ENCODE measurements at regions not wholly inside any gene's neighbourhood (a gene's known extent, or its start where the extent isn't known, plus 50 kb on each side); places are given as distances from the start of the nearest gene placed in this dataset.

DNA sequence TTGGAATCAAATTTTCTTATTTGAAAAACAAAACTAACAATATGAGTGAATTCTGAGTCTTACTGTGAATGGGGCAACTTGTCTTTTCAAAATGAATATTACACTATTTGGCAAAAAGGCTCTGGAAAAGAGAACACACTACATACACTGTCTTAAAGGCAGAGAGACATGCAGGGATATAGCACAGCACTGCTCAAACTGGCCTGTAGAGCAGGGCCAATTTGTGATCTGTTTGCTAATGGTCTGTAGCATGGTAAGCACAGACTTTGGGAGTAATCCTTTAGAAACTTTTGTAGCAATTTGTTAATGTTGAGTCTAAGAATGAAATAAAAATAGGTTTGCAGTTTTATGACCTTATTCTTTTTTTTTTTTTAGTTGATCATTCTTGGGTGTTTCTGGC lies 679.8 kb upstream of the SGO1 start:
- Mint-ChIP-seq H3K4me3 (ENCODE audit: low read depth) (no peak overlapping the region), H3K27me3 (no peaks in the 10 kb centered on the region), H3K36me3 (ENCODE audit: insufficient read depth) (peaks cover 2% of the 10 kb centered on the region), H3K4me1 (ENCODE audit: low read depth) (peaks cover 4% of the 10 kb centered on the region), H3K9me3 (ENCODE audit: low read depth) (peaks cover 14% of the 10 kb centered on the region), H3K27ac (no peak overlapping the region)
- TF ChIP-seq, protein P1, sequence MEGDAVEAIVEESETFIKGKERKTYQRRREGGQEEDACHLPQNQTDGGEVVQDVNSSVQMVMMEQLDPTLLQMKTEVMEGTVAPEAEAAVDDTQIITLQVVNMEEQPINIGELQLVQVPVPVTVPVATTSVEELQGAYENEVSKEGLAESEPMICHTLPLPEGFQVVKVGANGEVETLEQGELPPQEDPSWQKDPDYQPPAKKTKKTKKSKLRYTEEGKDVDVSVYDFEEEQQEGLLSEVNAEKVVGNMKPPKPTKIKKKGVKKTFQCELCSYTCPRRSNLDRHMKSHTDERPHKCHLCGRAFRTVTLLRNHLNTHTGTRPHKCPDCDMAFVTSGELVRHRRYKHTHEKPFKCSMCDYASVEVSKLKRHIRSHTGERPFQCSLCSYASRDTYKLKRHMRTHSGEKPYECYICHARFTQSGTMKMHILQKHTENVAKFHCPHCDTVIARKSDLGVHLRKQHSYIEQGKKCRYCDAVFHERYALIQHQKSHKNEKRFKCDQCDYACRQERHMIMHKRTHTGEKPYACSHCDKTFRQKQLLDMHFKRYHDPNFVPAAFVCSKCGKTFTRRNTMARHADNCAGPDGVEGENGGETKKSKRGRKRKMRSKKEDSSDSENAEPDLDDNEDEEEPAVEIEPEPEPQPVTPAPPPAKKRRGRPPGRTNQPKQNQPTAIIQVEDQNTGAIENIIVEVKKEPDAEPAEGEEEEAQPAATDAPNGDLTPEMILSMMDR (IDR thresholded peaks at IDR 0.05; ENCODE audit: unreplicated experiment) = no peak
- no peak for DNase-seq (ENCODE audit: low spot score, unreplicated experiment)

DNA sequence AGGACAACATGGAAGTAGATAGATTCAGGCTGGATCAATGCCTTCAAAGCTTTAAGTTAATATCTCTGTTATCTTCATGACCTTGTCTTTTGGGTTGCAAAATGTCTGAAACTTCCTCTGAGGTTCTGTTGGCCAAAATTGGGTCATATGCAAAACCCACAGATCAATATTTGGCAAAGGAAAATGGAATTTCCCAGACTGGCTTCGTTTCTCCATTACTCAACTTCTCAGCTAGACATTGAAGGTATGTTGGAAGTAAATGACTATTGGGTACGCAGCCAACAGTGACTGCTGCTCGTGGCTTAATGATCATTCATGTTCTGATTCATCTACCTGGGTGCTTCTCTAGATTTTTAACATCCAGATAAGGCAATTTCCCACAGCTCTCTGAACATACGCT lies 675.4 kb upstream of the SGO1 start:
- peaks cover 14% of the 10 kb centered on the region for H3K9me3 Mint-ChIP-seq (ENCODE audit: low read depth)
- H3K27me3 Mint-ChIP-seq = no peaks in the 10 kb centered on the region
- no peak overlapping the region for H3K4me3 Mint-ChIP-seq (ENCODE audit: low read depth)
- peaks cover 2% of the 10 kb centered on the region for H3K36me3 Mint-ChIP-seq (ENCODE audit: insufficient read depth)
- TF ChIP-seq, protein P1 (IDR thresholded peaks at IDR 0.05; ENCODE audit: unreplicated experiment) = no peak
- DNase-seq (ENCODE audit: low spot score, unreplicated experiment) = no peak
- H3K4me1 Mint-ChIP-seq (ENCODE audit: low read depth) = no peaks in the 10 kb centered on the region
- no peak overlapping the region for H3K27ac Mint-ChIP-seq

DNA sequence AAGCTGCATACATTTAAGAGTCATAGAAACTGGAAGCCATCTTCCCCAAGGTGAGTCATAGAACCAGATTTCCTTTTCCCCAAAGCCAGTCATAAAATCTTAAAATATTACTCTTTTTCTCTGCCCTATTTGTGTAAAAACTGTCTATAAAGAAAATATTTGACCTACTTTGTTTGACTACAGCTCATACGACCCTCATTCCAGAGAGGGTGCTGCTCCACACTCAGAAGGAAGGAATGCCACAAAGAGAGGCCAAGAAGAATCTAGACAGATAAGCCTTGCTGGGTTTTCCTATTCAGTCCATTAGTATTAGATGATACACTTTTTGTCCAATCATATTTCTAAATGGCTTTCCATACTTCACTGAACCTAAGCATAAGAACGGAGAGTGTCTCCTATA lies 671.6 kb upstream of the SGO1 start:
- Mint-ChIP-seq H3K36me3 (ENCODE audit: insufficient read depth) (no peaks in the 10 kb centered on the region), H3K27me3 (no peaks in the 10 kb centered on the region), H3K27ac (no peak overlapping the region), H3K4me1 (ENCODE audit: low read depth) (no peaks in the 10 kb centered on the region), H3K4me3 (ENCODE audit: low read depth) (no peak overlapping the region), H3K9me3 (ENCODE audit: low read depth) (no peaks in the 10 kb centered on the region)
- DNase-seq (ENCODE audit: low spot score, unreplicated experiment) = no peak
- TF ChIP-seq, protein P1 (IDR thresholded peaks at IDR 0.05; ENCODE audit: unreplicated experiment) = no peak

DNA sequence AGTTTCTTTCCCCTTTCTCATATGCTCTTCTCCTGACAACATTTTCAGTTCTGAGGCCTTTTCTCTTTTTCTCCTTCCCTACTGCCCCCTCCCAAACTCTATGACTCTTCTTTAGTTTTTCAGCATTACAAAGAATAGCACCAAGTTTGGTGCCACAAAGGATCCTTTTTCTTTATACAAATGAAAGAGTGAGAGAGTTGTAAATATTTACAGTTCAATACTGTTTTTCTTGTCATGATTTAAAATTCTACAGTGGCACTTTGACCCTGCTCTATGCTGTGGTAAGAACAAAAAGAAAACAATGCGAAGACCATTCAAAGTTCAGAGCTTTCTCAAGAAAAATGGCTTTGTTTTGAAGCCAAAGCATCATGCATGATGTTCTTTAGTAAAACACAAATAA lies 667.9 kb upstream of the SGO1 start:
- H3K27ac Mint-ChIP-seq = no peak overlapping the region
- H3K27me3 Mint-ChIP-seq = no peaks in the 10 kb centered on the region
- no peaks in the 10 kb centered on the region for H3K36me3 Mint-ChIP-seq (ENCODE audit: insufficient read depth)
- TF ChIP-seq, protein P1 (IDR thresholded peaks at IDR 0.05; ENCODE audit: unreplicated experiment) = no peak
- no peak for DNase-seq (ENCODE audit: low spot score, unreplicated experiment)
- peaks cover 9% of the 10 kb centered on the region for H3K4me1 Mint-ChIP-seq (ENCODE audit: low read depth)
- no peaks in the 10 kb centered on the region for H3K9me3 Mint-ChIP-seq (ENCODE audit: low read depth)
- no peak overlapping the region for H3K4me3 Mint-ChIP-seq (ENCODE audit: low read depth)

DNA sequence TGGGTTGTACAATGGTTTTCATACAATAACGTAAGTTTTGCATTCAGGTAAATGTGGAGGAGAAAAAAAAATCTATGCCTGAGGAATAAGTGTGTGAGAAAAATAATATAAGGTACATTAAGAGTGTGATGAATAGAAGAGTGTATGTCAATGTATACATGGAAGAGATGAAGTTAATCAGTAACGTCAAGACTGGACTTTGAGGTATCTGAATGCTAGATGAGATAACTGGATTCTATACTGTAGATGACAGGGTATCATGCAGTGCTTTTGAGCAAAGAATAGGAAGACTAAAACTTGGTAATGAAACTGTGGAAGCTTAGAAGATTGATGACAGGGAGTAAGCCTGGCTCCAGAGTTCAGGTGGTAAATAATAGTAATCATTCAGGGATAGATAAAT lies 666.7 kb upstream of the SGO1 start:
- no peaks in the 10 kb centered on the region for H3K36me3 Mint-ChIP-seq (ENCODE audit: insufficient read depth)
- no peak overlapping the region for H3K27ac Mint-ChIP-seq
- no peaks in the 10 kb centered on the region for H3K9me3 Mint-ChIP-seq (ENCODE audit: low read depth)
- no peak overlapping the region for H3K4me3 Mint-ChIP-seq (ENCODE audit: low read depth)
- DNase-seq (ENCODE audit: low spot score, unreplicated experiment) = no peak
- no peaks in the 10 kb centered on the region for H3K27me3 Mint-ChIP-seq
- peaks cover 9% of the 10 kb centered on the region for H3K4me1 Mint-ChIP-seq (ENCODE audit: low read depth)
- TF ChIP-seq, protein P1 (IDR thresholded peaks at IDR 0.05; ENCODE audit: unreplicated experiment) = no peak

Measured in progenitor cell of endocrine pancreas (in vitro differentiated cells).